ENCODE measurements at regions not wholly inside any gene's neighbourhood (a gene's known extent, or its start where the extent isn't known, plus 50 kb on each side); places are given as distances from the start of the nearest gene placed in this dataset.

GRCh38 chr5:24401773-24402172 lies 243.0 kb downstream of the CDH10 start:
- no peak for ATAC-seq
- no peaks in the 10 kb centered on the region for H3K36me3 Mint-ChIP-seq (ENCODE audit: low read depth)
- H3K4me1 Mint-ChIP-seq, result no peaks in the 10 kb centered on the region
- H3K9me3 ChIP-seq (ENCODE audit: control insufficient read depth, low read length, poor library complexity, severe bottlenecking), result no peaks in the 10 kb centered on the region
- H3K4me3 Mint-ChIP-seq, result no peak overlapping the region
- no peaks in the 10 kb centered on the region for H3K27me3 Mint-ChIP-seq
- DNase-seq, result no peak
- H3K27ac Mint-ChIP-seq, result no peak overlapping the region

DNA sequence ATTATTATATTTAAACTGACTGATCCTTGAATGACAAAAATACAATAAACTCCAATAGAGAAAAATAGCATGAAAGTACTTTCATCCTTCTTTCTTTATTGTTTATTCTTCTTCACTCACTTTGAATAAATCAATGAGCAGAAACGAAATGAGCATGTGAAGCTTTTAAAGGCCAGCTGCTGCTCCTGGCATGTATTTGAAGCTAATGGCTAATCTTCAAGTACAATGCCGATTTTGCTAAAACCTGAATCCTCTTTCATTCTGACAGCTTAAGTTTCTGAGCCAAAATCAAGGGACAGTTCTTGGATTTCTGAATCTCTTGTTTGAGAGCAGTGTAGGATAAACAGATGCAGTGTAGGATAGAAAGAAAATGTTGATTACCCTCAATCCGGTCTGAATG lies 237.3 kb downstream of the CDH10 start:
- H3K9me3 ChIP-seq (ENCODE audit: control insufficient read depth, low read length, poor library complexity, severe bottlenecking), result no peaks in the 10 kb centered on the region
- DNase-seq (no peak), ATAC-seq (no peak)
- Mint-ChIP-seq H3K4me1 (no peaks in the 10 kb centered on the region), H3K27me3 (no peaks in the 10 kb centered on the region), H3K4me3 (no peak overlapping the region), H3K27ac (no peak overlapping the region), H3K36me3 (ENCODE audit: low read depth) (no peaks in the 10 kb centered on the region)

GRCh38 chr5:24428345-24428744 lies 216.4 kb downstream of the CDH10 start:
- DNase-seq (no peak), ATAC-seq (no peak)
- Mint-ChIP-seq H3K27ac (no peak overlapping the region), H3K36me3 (ENCODE audit: low read depth) (no peaks in the 10 kb centered on the region), H3K4me3 (no peak overlapping the region), H3K4me1 (no peaks in the 10 kb centered on the region), H3K27me3 (no peaks in the 10 kb centered on the region)
- H3K9me3 ChIP-seq (ENCODE audit: control insufficient read depth, low read length, poor library complexity, severe bottlenecking), result no peaks in the 10 kb centered on the region

DNA sequence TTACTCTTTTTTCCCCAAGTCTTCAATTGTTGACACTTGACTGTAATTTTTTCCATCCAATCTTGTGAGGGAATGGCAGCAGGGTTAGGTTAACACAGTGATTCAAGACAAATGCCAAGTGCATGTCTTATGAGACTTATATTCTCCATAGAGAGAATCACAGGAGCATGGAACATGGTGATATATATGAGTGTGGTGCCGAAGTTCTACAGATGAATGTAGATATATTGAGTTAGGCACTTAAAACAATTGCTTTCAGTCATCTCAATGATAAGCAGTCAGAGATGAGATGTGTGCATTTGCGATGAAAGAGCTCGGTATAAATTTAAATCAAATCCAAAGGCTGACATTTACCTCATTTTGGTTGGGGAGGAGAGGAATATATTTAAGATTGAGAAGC lies 211.2 kb downstream of the CDH10 start:
- Mint-ChIP-seq H3K36me3 (ENCODE audit: low read depth) (no peaks in the 10 kb centered on the region), H3K27me3 (no peaks in the 10 kb centered on the region), H3K27ac (no peak overlapping the region), H3K4me3 (no peak overlapping the region), H3K4me1 (no peaks in the 10 kb centered on the region)
- DNase-seq (no peak), ATAC-seq (no peak)
- peaks cover 2% of the 10 kb centered on the region for H3K9me3 ChIP-seq (ENCODE audit: control insufficient read depth, low read length, poor library complexity, severe bottlenecking)

Data from T-helper 17 cell (primary cell).